Suprapubic skin (tissue), 4 donors: ENCODE measurements at regions not wholly inside any gene's neighbourhood (a gene's known extent, or its start where the extent isn't known, plus 50 kb on each side); places are given as distances from the start of the nearest gene placed in this dataset.

Experiments used
- DNase-seq, 2 donors: peaks; one replicate each; pipeline ENCODE4 v3.0.0-alpha.2; 2019; ENCODE audit warnings: low spot score in 2 of 2
- H3K27ac ChIP-seq: fragments of 200-600 bp; sonication (generic); one replicate; pipeline ENCODE4 v1.5.1; 2019
- H3K27me3 ChIP-seq: fragments of 200-600 bp; sonication (generic); one replicate; pipeline ENCODE4 v1.5.1; 2019
- H3K36me3 ChIP-seq: fragments of 200-600 bp; sonication (generic); one replicate; pipeline ENCODE4 v1.5.1; 2019
- H3K4me1 ChIP-seq: fragments of 200-600 bp; sonication (generic); one replicate; pipeline ENCODE4 v1.5.1; 2019
- H3K4me3 ChIP-seq: fragments of 200-600 bp; sonication (generic); one replicate; pipeline ENCODE4 v1.5.1; 2019; ENCODE audit warnings: mild to moderate bottlenecking
- H3K9me3 ChIP-seq: fragments of 200-600 bp; sonication (generic); one replicate; pipeline ENCODE4 v1.5.1; 2019
- CTCF ChIP-seq, 2 donors: fragments of 200-600 bp in 1 of 2; fragments of 450-650 bp in 1 of 2; sonication (generic) in 1 of 2; IDR thresholded peaks; one replicate each; pipeline ENCODE4 v1.5.1; 2016 to 2019; ENCODE audit warnings: antibody characterized with exemption in 2 of 2, mild to moderate bottlenecking in 1 of 2, moderate library complexity in 1 of 2
- EP300 ChIP-seq: sonication (generic); formaldehyde crosslinking; IDR thresholded peaks from one replicate; pipeline ENCODE4 v1.6.1; 2017; ENCODE audit warnings: antibody characterized with exemption
- POLR2A ChIP-seq, 2 donors: fragments of 450-650 bp; IDR thresholded peaks; one replicate each; pipeline ENCODE4 v1.6.1; 2017; ENCODE audit warnings: antibody characterized with exemption in 2 of 2, mild to moderate bottlenecking in 2 of 2, moderate library complexity in 2 of 2
- POLR2AphosphoS5 ChIP-seq, 3 donors: sonication (generic); formaldehyde crosslinking; IDR thresholded peaks; one replicate each; pipeline ENCODE4 v1.6.1; 2017; ENCODE audit warnings: antibody characterized with exemption in 3 of 3
- whole genome bisulfite sequencing: methylation state at CpG from one replicate; pipeline ENCODE4 v1.1.5; 2018; 5-methylcytosine and 5-hydroxymethylcytosine counted together

- WGBS, result 87% methylated on average over 8 of the region's 8 CpGs
Measured at GRCh38 chr2:8219096-8219495, 462.8 kb upstream of the ID2 start.

GRCh38 chr2:8219631-8220355, 462.1 kb upstream of the ID2 start:
- no peak for DNase-seq
- Histone ChIP-seq H3K9me3 (no peaks in the 10 kb centered on the region), H3K27ac (no peak overlapping the region), H3K4me3 (no peak overlapping the region), H3K27me3 (no peaks in the 10 kb centered on the region), H3K36me3 (no peaks in the 10 kb centered on the region), H3K4me1 (peaks cover 10% of the 10 kb centered on the region)
- 90% methylated on average over 21 of the region's 22 CpGs for WGBS
- TF ChIP-seq CTCF (IDR thresholded peaks at IDR 0.05) (no peak), POLR2AphosphoS5 (IDR thresholded peaks at IDR 0.05) (no peak), POLR2A (IDR thresholded peaks at IDR 0.05) (no peak), EP300 (no peak)

More at GRCh38 chr2:8219096-8219495, 462.8 kb upstream of the ID2 start:
- H3K4me3 ChIP-seq, result no peak overlapping the region
- no peak for DNase-seq
- H3K36me3 ChIP-seq, result no peaks in the 10 kb centered on the region
- H3K9me3 ChIP-seq, result no peaks in the 10 kb centered on the region
- TF ChIP-seq CTCF (IDR thresholded peaks at IDR 0.05) (no peak), POLR2A (IDR thresholded peaks at IDR 0.05) (no peak), POLR2AphosphoS5 (IDR thresholded peaks at IDR 0.05) (no peak)
- H3K27me3 ChIP-seq, result no peaks in the 10 kb centered on the region
- peaks cover 10% of the 10 kb centered on the region for H3K4me1 ChIP-seq
- H3K27ac ChIP-seq, result no peak overlapping the region

GRCh38 chr2:8222979-8223694, 458.7 kb upstream of the ID2 start:
- no peaks in the 10 kb centered on the region for H3K9me3 ChIP-seq
- peaks cover under 1% of the 10 kb centered on the region for H3K4me1 ChIP-seq
- TF ChIP-seq POLR2A (IDR thresholded peaks at IDR 0.05), result no peak
- no peak for TF ChIP-seq CTCF (IDR thresholded peaks at IDR 0.05)
- TF ChIP-seq POLR2AphosphoS5 (IDR thresholded peaks at IDR 0.05), result no peak
- TF ChIP-seq EP300, result no peak
- H3K27ac ChIP-seq, result no peak overlapping the region
- no peaks in the 10 kb centered on the region for H3K36me3 ChIP-seq
- H3K27me3 ChIP-seq, result no peaks in the 10 kb centered on the region
- H3K4me3 ChIP-seq, result no peak overlapping the region
- 84% methylated on average over 9 of the region's 9 CpGs for WGBS
- no peak for DNase-seq

- no peak for DNase-seq
- Histone ChIP-seq H3K4me3 (no peak overlapping the region), H3K36me3 (no peaks in the 10 kb centered on the region), H3K4me1 (no peaks in the 10 kb centered on the region), H3K9me3 (no peaks in the 10 kb centered on the region), H3K27me3 (no peaks in the 10 kb centered on the region), H3K27ac (no peak overlapping the region)
- WGBS, result 92% methylated on average over 17 of the region's 18 CpGs
- no peak for TF ChIP-seq EP300
- TF ChIP-seq POLR2AphosphoS5 (IDR thresholded peaks at IDR 0.05), result no peak
- no peak for TF ChIP-seq POLR2A (IDR thresholded peaks at IDR 0.05)
- no peak for TF ChIP-seq CTCF (IDR thresholded peaks at IDR 0.05)
Measured at GRCh38 chr2:8223695-8224346, 458.0 kb upstream of the ID2 start.
